HuH-7.5 (cell line): ENCODE measurements at regions not wholly inside any gene's neighbourhood (a gene's known extent, or its start where the extent isn't known, plus 50 kb on each side); places are given as distances from the start of the nearest gene placed in this dataset.

Source experiments
- DNase-seq: peaks from one replicate; pipeline ENCODE4 v3.0.0; 2011; ENCODE audit warnings: low spot score

DNA sequence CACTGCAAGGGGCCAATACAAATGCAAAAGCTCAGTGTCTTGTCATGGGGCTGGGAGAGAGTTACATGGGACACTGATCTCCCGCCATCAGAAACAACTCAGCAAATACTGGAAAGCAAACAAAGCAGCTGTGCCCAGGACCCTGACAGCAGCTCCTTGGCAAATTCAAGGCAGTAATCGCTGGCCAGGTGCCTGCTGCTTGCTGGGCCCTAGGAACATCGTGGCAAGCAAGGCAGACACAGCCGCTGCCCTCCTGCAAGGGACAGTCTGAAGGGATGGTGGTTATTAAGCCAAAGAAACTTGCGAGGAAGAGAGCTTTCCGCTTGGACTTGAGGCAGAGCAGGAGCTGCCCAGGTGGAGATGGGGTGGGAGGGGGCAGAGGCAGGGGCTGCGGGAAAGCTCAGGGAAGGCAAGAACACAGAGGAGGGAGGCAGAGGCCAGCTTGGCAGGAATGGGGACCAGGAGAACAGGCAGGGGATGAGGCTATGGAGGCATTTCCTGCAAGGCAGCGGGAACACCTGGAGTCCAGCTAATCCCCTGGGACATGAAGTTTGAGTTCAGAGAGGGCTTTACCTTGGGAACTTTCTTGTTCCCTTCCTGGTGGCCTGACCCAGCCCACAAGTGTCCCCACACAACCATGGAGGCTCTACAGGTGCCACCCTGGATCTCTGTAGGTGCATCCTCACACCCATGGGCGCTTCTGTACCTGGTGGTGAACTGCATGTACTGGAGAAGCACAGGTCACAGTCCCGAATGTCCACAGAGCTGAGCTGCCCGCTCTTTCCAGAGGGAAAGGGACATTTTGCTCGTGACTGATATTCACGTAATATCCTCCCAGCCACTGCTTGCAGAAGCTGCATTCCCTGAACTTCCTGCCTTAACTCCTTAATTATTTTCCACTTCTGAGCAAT lies 78.7 kb upstream of the ATP2B2 start:
- no peak for DNase-seq

DNA sequence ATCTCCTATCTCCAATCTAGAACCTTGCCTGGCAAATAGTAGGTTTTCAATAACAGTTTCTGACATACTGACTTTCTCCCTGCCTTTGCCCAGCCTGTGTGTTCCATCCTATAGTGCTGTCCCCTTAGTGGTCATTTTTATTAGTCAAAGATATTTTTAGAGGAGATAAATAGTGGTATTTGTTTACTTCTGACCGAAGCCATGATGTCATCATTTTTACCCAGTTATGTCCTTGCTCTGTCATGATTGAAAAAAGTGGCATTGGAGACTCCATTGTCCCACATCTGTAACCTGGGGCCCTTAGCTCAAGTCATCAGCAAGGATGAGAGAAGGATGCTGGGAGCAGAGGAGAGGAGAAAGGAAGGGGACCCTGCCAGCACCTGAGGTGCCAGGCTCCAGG lies 80.6 kb upstream of the ATP2B2 start:
- no peak for DNase-seq

DNA sequence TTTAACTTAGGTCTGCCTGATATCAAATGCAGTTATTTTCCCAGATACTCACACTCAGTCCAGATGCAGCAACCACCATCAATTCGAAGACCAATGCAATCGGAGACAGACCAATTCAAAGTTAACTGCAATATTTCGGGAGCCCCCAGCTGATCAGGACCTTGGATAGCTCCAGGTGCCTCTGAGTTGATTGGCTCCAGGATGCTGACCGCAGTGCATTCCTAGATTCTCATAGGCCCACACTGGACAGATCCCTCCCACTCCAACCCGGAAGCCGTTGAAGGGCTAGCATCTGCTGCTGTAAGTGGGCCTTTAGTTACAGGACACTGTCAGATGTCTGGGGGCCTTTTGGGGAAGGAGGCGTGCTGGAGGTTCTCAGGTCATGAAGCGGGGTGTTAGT lies 89.5 kb upstream of the ATP2B2 start:
- DNase-seq = peak; percentile 91

DNA sequence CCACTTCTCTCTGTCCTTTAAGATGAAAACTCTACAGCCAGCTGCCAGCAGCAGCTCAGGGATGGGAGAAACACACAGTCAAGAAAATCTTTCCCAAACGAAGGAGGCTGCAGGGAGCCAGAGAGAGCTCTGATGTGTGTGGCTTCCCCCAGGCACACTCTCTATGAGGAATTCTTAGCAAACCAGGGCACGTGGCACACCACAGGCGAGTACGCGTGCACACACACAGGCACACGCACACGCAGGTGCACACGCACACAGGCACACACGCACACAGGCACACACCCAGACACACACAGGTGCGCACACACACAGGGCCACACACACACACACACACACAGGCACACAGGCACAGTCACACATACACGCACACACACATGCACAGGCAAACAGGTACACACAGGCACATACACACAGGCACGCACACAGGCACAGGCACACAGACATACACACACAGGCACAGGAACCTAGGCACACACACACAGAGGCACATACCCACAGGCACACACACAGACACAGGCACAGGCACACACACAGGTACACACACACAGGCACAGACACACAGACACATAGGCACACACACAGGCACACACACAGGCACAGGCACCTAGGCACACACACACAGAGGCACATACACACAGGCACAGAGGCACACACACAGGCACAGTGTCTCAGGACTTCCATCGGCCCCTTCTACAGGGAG lies 91.5 kb upstream of the ATP2B2 start:
- DNase-seq = no peak

DNA sequence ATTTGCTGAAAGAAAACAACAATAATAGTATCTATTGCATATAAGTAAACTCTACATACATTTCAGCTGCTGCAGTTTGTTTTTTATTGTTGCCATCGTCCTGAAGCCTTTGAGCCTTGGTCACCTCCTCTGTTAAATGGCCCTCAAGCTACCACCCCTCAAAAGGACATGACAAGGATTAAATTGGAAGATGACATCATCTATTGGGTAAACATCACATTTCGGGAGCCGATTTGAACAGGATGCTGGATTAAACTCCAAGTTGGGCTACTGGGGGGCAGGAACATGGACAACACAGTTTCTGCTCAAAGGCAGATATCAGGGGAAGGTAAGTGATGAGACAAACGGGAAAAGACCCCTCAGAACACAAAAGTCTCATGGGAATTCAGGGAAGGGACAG lies 92.3 kb upstream of the ATP2B2 start:
- DNase-seq = no peak

DNA sequence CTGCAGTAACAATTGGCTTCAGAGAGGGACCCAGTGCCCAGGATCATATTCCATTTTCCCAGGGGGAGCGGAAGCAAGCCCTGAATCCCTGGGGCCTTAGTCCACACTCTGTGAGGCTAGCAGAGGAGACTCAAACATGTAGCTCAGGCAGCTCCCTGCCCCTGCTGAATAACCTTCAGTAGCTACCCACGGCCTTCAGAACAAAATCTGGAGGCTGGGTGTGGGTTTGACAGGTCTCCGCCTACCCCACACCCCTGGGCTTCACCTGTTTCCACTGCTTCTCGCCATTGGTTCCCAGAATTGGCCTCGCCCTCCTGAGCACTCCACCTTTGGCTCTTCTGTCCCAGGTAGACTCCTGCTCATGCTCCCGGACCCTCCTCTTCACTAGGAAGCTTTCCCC lies 93.6 kb upstream of the ATP2B2 start:
- no peak for DNase-seq

DNA sequence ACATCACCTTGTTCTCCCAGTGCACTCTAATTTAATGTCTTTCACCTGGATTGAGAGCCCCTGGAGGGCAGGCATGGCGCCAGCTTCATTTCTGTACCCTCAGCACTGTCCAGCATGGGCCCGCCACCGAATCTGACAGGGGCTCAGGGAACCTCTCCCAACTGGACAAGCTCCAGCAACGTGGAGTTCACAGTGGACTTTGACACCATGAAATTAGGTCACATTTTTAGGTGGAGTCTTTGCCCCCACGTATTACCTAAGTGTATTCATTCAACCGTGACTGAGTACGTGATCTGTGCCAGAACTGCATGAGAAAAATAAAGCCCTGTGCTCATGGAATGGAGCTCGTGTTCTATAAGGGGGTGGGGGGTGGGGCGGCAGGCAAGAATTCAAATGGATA lies 94.1 kb upstream of the ATP2B2 start:
- no peak for DNase-seq

DNA sequence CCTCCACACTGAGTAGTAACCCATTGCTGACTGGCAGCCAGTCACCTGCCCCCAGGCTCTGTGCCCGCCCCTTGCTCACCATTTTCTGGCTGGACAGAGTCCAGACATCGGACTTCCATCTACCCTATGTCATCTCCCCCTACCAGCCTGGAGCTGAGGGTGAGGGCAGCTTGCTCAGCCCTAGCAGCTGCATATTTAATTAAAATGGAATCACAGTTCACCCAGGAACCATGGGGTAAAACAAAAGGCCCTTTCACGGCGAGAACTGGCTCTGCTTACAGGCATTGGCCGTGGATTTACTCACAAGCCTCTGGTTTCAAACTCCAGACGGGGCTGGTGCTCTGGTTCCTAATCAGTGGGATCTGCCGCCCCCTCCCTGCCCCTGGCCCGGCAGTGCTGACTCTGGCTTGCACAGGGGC lies 94.9 kb upstream of the ATP2B2 start:
- no peak for DNase-seq

DNA sequence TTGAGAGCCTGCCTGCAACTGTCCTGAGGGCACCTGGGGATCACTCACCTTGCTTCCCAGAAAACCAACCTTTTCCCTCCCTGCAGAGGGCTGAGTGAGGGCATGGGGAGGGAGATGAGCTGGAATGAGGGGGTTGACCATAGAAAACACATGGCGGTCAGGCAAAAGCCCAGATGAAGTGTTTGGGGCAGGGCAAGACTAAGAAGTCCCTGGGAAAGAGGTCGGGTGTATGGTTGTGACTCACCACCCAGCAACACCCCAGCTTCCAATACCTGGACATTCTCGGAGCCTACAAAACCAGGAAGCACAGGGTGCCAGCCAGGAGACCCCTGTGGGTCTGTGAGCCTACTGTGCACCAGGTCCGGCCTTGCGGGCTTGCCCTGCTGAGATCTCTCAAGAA lies 95.3 kb upstream of the ATP2B2 start:
- no peak for DNase-seq

DNA sequence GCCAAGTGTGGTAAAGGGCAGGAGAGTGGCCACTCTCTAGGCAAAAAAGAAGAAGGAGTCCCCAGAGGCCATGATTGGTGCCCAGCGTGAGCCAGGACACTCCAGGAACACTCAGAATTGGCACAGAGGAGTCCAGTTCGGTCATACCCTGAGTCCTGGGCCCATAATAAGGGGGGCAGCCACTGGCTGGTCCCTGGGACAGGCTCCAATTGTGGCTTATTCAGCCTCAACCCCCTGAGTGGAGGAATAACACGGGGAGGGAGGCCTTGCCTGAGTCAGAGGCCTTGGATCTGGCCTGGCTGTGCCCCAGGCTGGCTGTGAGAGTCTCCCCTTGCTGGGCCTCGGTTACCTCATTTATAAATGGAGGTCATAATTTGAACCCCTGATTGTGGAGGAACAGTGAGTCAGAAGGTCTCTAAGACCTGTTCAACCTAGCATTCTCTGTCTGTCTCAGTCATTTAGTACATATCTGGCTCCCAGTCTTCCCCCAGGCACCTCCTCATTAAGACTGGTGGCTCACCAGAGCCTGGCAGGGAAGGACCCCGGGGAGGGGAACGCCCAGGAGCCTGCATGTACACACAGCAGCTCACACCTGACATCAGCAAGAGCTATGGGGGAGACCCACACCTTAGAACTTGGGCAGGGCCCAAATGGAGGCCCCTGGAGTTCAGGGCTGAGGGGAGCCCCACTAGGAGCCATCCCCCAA lies 95.9 kb upstream of the ATP2B2 start:
- DNase-seq = no peak

DNA sequence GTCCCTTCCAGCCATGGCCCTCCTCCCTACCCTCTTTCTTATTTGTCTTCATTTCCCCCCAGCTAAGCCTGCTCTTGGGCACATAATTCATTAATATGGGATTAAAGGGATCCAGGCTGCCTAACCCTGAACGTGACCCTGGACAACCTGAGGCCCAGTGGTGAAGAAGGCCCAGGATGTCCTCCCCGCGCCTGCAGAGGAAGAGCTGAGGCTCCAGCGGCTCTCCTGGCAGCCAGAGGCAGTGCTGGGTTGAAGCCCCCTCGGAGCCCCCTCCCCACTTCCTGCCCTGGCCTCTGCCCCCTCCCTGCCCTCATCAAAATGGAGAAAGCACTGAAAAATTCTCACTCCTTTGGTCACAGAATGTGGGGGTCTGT lies 96.5 kb upstream of the ATP2B2 start:
- no peak for DNase-seq

DNA sequence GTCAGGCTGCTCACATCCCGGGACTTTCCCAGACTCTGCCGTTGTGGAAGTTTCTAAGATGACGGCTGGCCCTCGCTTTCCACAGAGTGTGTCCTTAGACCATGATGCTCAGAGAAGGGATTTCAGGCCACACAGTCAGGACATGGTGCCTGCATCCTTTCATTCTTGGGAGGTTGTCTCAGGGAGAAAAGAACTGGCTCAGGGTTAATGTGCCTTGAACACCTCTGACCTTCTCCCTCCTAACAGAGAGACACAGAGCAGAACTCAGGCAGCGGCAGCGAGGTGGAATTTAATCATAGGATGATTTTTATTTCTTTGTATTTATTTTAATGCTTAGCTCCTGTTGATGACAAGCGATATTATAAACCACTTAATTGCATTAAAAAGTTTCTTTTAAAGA lies 96.9 kb upstream of the ATP2B2 start:
- DNase-seq = no peak

DNA sequence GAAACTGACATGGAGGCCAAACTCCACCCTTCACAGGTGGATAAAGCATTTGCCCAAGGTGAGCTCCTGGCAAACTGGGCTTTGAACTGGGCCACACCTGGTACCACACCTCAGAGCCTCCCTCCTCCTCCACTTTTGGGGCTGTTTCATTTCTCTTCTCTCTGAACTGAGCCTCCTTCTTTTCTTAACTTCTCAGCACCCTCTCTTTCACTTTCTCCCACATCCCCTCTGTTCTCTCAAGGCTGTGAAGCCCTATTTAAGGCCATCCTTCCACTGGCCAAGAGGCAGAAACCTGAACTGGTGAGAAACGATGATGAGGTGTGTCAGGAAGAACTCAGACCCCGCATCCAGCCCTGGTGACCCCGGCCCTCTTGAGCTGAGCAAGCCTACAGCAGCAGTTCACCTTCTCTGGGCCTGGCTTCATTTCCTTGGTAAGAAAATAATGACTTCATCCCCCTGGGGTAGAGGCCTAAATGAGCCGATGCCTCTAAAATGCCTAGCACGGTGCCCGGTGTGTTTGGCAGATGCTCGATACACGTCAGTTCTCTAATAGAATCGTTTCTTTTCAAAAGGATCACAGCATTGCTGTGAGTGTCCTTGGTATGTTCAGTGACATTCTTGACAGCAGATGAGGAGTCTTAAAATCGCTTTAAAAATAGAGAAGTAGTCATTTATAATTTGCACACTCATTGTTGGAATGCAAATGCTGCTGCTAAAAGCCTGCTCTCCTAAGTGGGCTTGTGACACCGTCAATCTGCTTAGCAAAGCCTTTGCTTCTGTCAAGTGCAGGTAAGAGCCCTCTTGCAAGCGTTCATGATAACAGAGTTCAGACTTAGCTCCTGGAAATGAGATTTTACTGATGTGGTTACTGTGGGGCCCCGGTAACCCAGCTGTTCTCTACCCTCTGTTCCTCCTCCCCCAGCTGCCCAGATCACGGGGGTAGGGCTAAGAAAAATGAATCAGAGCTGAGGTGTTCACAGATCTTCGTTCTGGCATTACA lies 97.7 kb upstream of the ATP2B2 start:
- DNase-seq = no peak

DNA sequence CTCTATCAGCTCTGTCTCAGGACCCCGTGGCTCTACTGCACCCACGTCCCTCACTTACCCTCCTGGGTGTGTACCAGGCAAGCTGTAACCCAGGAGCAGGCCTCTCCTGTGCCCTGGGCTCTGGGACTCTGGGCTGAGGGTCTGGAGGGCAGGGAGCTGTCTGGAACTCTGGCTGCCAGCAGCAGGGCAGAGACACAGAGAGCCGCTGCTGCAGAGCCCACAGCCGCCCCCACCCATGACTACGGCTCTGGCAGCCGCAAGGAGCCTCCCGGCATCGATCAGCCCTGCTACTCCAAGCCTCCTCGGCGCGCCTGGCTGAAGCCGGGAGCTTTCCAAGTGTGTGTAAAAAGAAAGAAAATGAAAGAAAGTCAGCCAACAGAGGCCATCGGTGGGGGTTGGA lies 103.7 kb upstream of the ATP2B2 start:
- no peak for DNase-seq

DNA sequence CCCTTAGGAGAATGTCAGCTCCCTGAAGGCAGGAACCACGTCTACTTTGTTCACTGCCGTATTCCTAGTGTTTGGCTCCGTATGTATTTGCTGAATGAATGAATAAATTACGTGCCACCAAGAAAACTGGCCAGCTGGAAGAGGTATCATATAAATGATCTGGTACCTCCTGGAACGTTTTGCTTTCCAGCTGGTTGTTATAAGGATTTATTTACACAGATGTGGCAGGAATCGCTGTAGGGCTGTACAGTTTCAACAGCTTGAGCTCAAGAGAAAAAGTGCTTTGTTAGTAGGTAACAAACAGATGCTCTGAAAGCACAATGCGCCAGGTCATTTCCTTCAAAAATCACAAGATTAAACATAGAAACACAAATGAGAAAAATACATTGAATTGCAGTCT lies 108.8 kb upstream of the ATP2B2 start:
- no peak for DNase-seq

DNA sequence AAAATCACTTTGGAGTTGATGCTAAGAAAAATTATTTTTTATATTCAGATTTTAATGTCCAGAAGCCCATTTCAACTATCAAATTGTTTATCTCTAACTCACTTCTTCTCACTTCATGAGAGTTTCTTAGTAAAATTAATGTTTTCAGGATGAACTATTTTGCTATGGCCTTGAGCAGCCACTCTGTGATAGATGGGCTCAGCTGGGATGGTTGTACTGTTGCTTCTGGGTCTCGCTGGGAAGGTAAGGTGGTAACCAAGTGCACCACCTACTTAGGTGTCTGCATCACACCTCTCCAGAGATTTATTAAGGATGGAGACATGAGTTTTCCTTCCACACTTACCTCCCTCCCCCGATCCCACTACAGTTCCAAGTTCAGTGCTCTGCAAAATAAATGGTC lies 110.3 kb upstream of the ATP2B2 start:
- DNase-seq = no peak

DNA sequence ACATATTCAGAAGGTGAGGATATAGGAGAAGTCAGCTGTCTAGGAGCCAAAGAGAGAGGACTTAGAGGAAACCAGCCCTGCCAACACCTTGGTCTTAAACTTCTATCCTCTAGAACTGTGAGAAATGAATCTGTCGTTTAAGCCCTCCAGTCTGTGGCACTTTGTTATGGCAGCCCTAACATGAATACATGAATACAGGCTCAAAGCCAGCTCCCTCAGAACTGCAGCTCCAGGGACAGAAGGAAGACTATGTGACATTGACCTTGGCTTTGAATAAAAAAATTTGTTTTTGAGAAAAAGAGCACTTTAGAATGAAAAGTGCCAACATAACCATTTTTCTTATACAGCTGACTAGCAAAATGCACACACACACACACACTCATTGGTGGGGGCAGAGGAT lies 110.9 kb upstream of the ATP2B2 start:
- DNase-seq = no peak

DNA sequence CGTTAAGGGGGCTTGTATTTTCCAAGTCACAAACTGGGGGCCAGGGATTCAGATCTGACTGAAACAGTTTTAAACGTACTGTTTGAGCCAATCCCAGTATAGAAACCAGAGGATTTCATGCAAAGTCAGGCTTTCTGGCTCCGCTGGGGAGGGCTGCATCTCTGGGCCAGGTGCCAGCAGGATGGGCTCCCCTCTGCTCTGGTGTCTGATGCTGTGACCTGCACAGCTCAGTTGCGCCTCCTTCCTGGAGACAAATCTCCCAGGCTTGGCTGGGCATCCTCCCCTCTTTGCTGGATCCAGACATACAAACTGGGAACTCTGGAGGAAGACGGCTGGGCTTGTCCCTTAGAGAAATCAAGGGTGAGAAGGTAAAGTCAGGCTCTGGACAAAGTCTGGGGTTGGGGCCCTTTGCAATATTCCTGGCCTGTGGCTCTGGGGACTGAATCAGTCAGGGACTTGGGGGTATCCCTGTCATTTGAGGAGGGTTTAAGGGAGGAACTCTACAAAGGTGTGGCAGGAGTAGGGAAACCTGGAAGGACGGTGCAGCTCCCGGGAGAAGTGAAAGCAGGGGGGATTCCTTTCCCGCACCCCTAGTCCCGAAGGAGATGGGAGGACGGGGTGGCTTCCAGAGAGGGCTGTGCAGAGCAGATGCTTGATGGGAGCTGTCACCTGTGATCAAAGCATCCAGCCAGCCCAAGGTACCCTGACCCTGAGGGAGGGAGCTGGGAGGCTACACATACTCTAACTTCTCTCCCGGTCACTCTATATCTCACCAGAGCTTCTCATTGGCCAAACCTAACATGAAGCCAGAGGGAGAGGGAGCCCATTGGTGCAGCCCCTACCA lies 114.8 kb upstream of the ATP2B2 start:
- no peak for DNase-seq

DNA sequence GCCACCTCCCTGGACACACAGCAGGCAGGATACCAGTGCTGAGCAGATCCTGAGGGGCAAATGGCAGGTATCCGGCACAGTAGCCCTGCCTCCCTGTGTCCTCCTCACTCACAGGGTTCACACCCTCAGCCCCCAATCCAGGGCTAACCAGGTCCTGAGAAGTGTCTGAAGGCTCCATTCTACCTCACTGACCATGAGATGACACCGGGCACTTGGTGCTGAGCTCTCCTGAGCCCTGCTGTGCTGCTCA lies 115.4 kb upstream of the ATP2B2 start:
- DNase-seq = no peak

DNA sequence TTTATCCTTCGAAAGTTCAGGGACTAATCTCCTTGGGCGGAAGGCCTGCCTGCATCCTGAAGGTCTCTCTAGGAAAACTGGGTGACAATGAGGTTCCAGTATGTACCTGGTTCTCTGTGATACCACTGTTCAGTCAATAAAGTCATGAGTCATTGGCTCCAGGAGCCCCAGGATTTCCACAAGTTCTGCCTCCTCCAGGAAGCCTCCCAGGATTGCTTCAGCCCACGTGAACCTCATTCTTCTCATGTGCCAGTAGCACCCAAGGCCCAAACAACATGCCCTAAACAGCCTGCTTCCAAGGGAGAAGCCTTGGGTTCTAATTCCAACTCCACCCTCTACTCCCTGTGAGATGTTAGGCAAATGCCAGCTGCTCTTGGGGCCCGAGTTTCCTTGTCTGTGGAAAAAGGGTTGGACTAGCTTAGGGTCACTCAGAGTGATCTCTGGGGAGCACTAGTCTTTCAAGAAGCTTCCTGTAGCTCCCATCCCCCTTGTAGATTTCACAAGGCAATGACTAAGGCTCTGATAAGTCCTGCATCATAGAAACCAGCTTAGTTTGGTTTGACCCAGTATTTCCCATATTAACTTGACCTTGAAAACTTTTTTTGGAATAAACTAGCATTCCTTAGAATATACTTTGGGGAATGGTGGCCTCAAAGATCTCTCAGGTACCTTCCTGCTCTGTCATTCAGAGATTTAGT lies 118.3 kb upstream of the ATP2B2 start:
- DNase-seq = no peak

DNA sequence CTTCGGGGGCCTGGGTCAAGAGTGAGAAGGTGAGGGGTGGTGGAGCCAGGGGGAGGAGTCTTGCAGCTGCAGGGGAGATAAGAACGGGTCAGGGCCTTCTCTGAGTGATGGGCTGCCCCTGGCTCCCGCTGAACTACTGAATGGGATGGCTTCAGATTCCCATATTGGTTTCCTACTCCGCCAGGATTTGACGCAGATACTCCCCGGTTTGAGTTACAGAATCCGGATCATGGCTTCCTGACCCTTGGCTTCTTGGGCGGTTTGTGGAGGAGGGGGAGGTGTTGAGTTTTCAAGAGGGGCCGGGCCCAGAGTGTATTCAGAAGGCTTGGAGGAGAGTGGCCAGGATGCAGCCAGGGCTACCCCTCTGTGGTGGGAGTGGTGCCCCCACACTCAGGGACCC lies 119.9 kb upstream of the ATP2B2 start:
- DNase-seq = no peak
